ENCODE measurements at regions not wholly inside any gene's neighbourhood (a gene's known extent, or its start where the extent isn't known, plus 50 kb on each side); places are given as distances from the start of the nearest gene placed in this dataset.

- H3K4me1 Mint-ChIP-seq: no peaks in the 10 kb centered on the region
- peaks cover 14% of the 10 kb centered on the region for H3K27me3 Mint-ChIP-seq (ENCODE audit: low read depth, poor library complexity)
- H3K36me3 Mint-ChIP-seq (ENCODE audit: low read depth): no peaks in the 10 kb centered on the region
- H3K27ac Mint-ChIP-seq: no peak overlapping the region
- DNase-seq: no peak
- no peaks in the 10 kb centered on the region for H3K9me3 Mint-ChIP-seq
- no peak overlapping the region for H3K4me3 Mint-ChIP-seq
- no peak for TF ChIP-seq CTCF (IDR thresholded peaks at IDR 0.05)
Measured at GRCh38 chr19:31085125-31085524, 264.1 kb downstream of the TSHZ3 start.

GRCh38 chr19:31083105-31083504, 266.1 kb downstream of the TSHZ3 start:
- no peaks in the 10 kb centered on the region for H3K4me1 Mint-ChIP-seq
- no peak overlapping the region for H3K27ac Mint-ChIP-seq
- no peak for DNase-seq
- no peaks in the 10 kb centered on the region for H3K9me3 Mint-ChIP-seq
- no peak overlapping the region for H3K4me3 Mint-ChIP-seq
- H3K36me3 Mint-ChIP-seq (ENCODE audit: low read depth): no peaks in the 10 kb centered on the region
- H3K27me3 Mint-ChIP-seq (ENCODE audit: low read depth, poor library complexity): peaks cover 10% of the 10 kb centered on the region
- TF ChIP-seq CTCF (IDR thresholded peaks at IDR 0.05): no peak

- peaks cover 47% of the 10 kb centered on the region for H3K4me1 Mint-ChIP-seq
- no peak for TF ChIP-seq CTCF (IDR thresholded peaks at IDR 0.05)
Measured at GRCh38 chr19:31075146-31075655, 274.0 kb downstream of the TSHZ3 start.

GRCh38 chr19:31074199-31075125, 274.8 kb downstream of the TSHZ3 start:
- Mint-ChIP-seq H3K9me3 (no peaks in the 10 kb centered on the region), H3K4me1 (peaks cover 55% of the 10 kb centered on the region), H3K36me3 (ENCODE audit: low read depth) (no peaks in the 10 kb centered on the region), H3K27ac (no peak overlapping the region), H3K27me3 (ENCODE audit: low read depth, poor library complexity) (peaks cover 22% of the 10 kb centered on the region), H3K4me3 (peak overlapping the region; percentile 48)
- no peak for TF ChIP-seq CTCF (IDR thresholded peaks at IDR 0.05)
- no peak for DNase-seq

More at GRCh38 chr19:31075146-31075655, 274.0 kb downstream of the TSHZ3 start:
- no peaks in the 10 kb centered on the region for H3K9me3 Mint-ChIP-seq
- H3K27ac Mint-ChIP-seq: no peak overlapping the region
- DNase-seq: no peak
- H3K27me3 Mint-ChIP-seq (ENCODE audit: low read depth, poor library complexity): peaks cover 22% of the 10 kb centered on the region
- no peak overlapping the region for H3K4me3 Mint-ChIP-seq
- H3K36me3 Mint-ChIP-seq (ENCODE audit: low read depth): no peaks in the 10 kb centered on the region

GRCh38 chr19:31073485-31074198, 275.6 kb downstream of the TSHZ3 start:
- Mint-ChIP-seq H3K36me3 (ENCODE audit: low read depth) (no peaks in the 10 kb centered on the region), H3K27ac (no peak overlapping the region), H3K4me1 (peaks cover 57% of the 10 kb centered on the region), H3K4me3 (peak overlapping the region; percentile 33), H3K27me3 (ENCODE audit: low read depth, poor library complexity) (peaks cover 22% of the 10 kb centered on the region), H3K9me3 (no peaks in the 10 kb centered on the region)
- DNase-seq: peak; percentile 27
- TF ChIP-seq CTCF (IDR thresholded peaks at IDR 0.05): no peak

Measured in nephron progenitor cell (in vitro differentiated cells).